ENCODE measurements at regions not wholly inside any gene's neighbourhood (a gene's known extent, or its start where the extent isn't known, plus 50 kb on each side); places are given as distances from the start of the nearest gene placed in this dataset.

DNA sequence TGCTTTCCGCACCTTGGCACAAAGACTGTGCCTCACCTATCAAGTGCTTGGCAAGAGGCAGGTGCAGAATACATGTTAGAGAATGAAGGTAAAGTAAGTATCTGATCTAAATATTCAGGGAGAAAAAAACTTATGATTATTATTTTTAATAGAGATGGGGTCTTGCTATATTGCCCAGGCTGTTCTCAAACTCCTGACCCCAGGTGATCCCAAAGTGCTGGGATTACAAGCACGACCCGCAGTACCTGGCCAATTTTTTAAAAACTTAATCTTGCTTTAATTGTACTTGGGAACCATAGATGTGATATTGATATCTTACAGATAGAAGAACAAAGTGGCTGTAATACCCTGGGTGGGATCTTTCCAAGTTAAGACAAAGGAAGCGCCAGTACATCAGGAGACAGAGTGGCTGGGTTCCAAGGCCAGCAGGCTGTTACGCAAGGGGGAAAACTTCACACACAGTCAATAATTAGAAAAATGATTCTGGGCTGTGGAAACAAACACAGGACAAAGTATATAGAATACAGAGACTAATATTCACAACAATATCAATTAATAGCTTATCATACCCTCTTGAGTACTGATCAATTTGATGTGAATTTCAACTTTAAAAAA, 58.6 kb upstream of the ATP1A1 start:
- H3K9me2 ChIP-seq (replicated peaks; ENCODE audit: insufficient read depth, low read length), result no peaks in the 10 kb centered on the region
- no peak overlapping the region for H3K4me3 ChIP-seq (ENCODE audit: low read length)
- DNase-seq, result no peak
- no peaks in the 10 kb centered on the region for H3K4me1 ChIP-seq (ENCODE audit: low read length)
- TF ChIP-seq EZH2phosphoT487 (IDR thresholded peaks at IDR 0.05; ENCODE audit: low read length) (no peak), EZH2 (optimal IDR thresholded peaks at IDR 0.05; ENCODE audit: low read depth, low read length) (no peak)
- TF ChIP-seq, protein P1, sequence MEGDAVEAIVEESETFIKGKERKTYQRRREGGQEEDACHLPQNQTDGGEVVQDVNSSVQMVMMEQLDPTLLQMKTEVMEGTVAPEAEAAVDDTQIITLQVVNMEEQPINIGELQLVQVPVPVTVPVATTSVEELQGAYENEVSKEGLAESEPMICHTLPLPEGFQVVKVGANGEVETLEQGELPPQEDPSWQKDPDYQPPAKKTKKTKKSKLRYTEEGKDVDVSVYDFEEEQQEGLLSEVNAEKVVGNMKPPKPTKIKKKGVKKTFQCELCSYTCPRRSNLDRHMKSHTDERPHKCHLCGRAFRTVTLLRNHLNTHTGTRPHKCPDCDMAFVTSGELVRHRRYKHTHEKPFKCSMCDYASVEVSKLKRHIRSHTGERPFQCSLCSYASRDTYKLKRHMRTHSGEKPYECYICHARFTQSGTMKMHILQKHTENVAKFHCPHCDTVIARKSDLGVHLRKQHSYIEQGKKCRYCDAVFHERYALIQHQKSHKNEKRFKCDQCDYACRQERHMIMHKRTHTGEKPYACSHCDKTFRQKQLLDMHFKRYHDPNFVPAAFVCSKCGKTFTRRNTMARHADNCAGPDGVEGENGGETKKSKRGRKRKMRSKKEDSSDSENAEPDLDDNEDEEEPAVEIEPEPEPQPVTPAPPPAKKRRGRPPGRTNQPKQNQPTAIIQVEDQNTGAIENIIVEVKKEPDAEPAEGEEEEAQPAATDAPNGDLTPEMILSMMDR (IDR thresholded peaks at IDR 0.05; ENCODE audit: low read length), result no peak
- no peaks in the 10 kb centered on the region for H3K79me2 ChIP-seq (ENCODE audit: low read length)
- no peak overlapping the region for H3K27ac ChIP-seq (ENCODE audit: low read length)
- no peaks in the 10 kb centered on the region for H3K36me3 ChIP-seq (replicated peaks; ENCODE audit: insufficient read depth, low read length)
- H3K9ac ChIP-seq (ENCODE audit: low read length), result no peak overlapping the region
- H4K20me1 ChIP-seq (ENCODE audit: insufficient read depth, low read length), result no peaks in the 10 kb centered on the region
- H3K9me3 ChIP-seq (replicated peaks; ENCODE audit: insufficient read depth, low read length), result no peaks in the 10 kb centered on the region
- no peaks in the 10 kb centered on the region for H3F3A ChIP-seq (ENCODE audit: insufficient read depth, low read length)
- H2AFZ ChIP-seq (ENCODE audit: low read length), result no peak overlapping the region
- no peak overlapping the region for H3K4me2 ChIP-seq (ENCODE audit: low read depth, low read length)
- H3K27me3 ChIP-seq (replicated peaks; ENCODE audit: insufficient read depth, low read length), result no peaks in the 10 kb centered on the region

DNA sequence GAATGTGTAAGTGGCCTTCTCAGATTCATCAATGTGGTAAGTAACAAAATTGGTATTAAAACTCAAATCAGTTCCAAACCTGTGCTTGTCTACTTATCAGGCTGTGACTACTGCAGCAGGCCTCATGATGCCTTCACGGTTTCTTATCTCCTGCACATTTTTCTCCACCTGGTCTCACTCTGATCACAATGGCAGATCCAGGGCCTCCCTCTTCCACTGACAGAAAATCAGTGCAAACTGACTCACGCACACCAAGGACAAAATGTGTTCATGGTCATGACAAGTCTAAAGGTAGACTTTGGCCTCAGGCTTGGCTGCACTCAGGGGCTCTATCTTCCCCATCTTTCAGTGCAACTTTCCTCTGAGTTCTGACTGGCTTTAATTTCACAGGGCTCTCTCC, 56.7 kb upstream of the ATP1A1 start:
- Histone ChIP-seq H4K20me1 (ENCODE audit: insufficient read depth, low read length) (no peaks in the 10 kb centered on the region), H3K79me2 (ENCODE audit: low read length) (no peaks in the 10 kb centered on the region), H3K9ac (ENCODE audit: low read length) (no peak overlapping the region), H3K4me3 (ENCODE audit: low read length) (no peak overlapping the region), H3K27me3 (replicated peaks; ENCODE audit: insufficient read depth, low read length) (no peaks in the 10 kb centered on the region), H3K9me2 (replicated peaks; ENCODE audit: insufficient read depth, low read length) (no peaks in the 10 kb centered on the region), H2AFZ (ENCODE audit: low read length) (no peak overlapping the region), H3K9me3 (replicated peaks; ENCODE audit: insufficient read depth, low read length) (no peaks in the 10 kb centered on the region), H3F3A (ENCODE audit: insufficient read depth, low read length) (no peaks in the 10 kb centered on the region), H3K4me2 (ENCODE audit: low read depth, low read length) (no peak overlapping the region), H3K36me3 (replicated peaks; ENCODE audit: insufficient read depth, low read length) (no peaks in the 10 kb centered on the region), H3K27ac (ENCODE audit: low read length) (no peak overlapping the region), H3K4me1 (ENCODE audit: low read length) (no peaks in the 10 kb centered on the region)
- DNase-seq, result no peak
- no peak for TF ChIP-seq EZH2 (optimal IDR thresholded peaks at IDR 0.05; ENCODE audit: low read depth, low read length)
- no peak for TF ChIP-seq EZH2phosphoT487 (IDR thresholded peaks at IDR 0.05; ENCODE audit: low read length)
- TF ChIP-seq, protein P1 (IDR thresholded peaks at IDR 0.05; ENCODE audit: low read length), result no peak

DNA sequence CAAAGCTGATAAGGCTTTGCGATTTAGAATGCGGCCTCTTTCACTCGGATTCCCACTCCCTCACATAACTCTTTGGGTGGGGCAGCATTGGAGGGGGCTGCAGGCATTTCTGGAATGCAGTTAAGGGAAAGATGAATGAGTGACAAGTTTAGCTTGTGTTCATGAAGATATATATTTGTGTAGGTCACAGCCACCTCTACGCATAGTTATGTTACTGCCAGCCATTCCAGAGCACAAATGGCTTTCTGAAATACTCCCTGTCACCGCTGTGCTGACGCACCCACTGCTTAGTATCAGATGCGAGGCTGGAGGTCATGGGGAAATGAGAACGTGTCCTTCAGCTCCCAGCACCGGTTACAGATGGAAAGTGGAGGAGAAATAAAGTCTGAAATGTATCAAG, 54.1 kb upstream of the ATP1A1 start:
- Histone ChIP-seq H4K20me1 (ENCODE audit: insufficient read depth, low read length) (no peaks in the 10 kb centered on the region), H3K4me2 (ENCODE audit: low read depth, low read length) (no peak overlapping the region), H3K4me1 (ENCODE audit: low read length) (no peaks in the 10 kb centered on the region), H3F3A (ENCODE audit: insufficient read depth, low read length) (no peaks in the 10 kb centered on the region), H3K9me2 (replicated peaks; ENCODE audit: insufficient read depth, low read length) (no peaks in the 10 kb centered on the region), H3K9ac (ENCODE audit: low read length) (no peak overlapping the region), H3K27me3 (replicated peaks; ENCODE audit: insufficient read depth, low read length) (no peaks in the 10 kb centered on the region), H3K9me3 (replicated peaks; ENCODE audit: insufficient read depth, low read length) (no peaks in the 10 kb centered on the region), H2AFZ (ENCODE audit: low read length) (no peak overlapping the region), H3K27ac (ENCODE audit: low read length) (no peak overlapping the region), H3K36me3 (replicated peaks; ENCODE audit: insufficient read depth, low read length) (no peaks in the 10 kb centered on the region), H3K4me3 (ENCODE audit: low read length) (no peak overlapping the region), H3K79me2 (ENCODE audit: low read length) (no peaks in the 10 kb centered on the region)
- no peak for DNase-seq
- no peak for TF ChIP-seq EZH2 (optimal IDR thresholded peaks at IDR 0.05; ENCODE audit: low read depth, low read length)
- TF ChIP-seq, protein P1 (IDR thresholded peaks at IDR 0.05; ENCODE audit: low read length), result no peak
- no peak for TF ChIP-seq EZH2phosphoT487 (IDR thresholded peaks at IDR 0.05; ENCODE audit: low read length)
